Fibroblast of mammary gland (primary cell): ENCODE measurements at regions not wholly inside any gene's neighbourhood (a gene's known extent, or its start where the extent isn't known, plus 50 kb on each side); places are given as distances from the start of the nearest gene placed in this dataset.

Experiments
- DNase-seq: peaks from one replicate; pipeline ENCODE4 v3.0.0-alpha.2; 2010; ENCODE audit warnings: low read depth
- H3K4me3 ChIP-seq: 2 replicates; pipeline ENCODE4 v1.5.1; 2011; ENCODE audit warnings: low read depth, mild to moderate bottlenecking, low read length, moderate library complexity; ENCODE audit not compliant: control insufficient read depth
- TF ChIP-seq, protein P1 (sequence below): conservative IDR thresholded peaks from 2 replicates; pipeline ENCODE4 v1.5.1; 2011; ENCODE audit warnings: low read depth, low read length, inconsistent platforms; ENCODE audit not compliant: control insufficient read depth, insufficient read depth

DNA sequence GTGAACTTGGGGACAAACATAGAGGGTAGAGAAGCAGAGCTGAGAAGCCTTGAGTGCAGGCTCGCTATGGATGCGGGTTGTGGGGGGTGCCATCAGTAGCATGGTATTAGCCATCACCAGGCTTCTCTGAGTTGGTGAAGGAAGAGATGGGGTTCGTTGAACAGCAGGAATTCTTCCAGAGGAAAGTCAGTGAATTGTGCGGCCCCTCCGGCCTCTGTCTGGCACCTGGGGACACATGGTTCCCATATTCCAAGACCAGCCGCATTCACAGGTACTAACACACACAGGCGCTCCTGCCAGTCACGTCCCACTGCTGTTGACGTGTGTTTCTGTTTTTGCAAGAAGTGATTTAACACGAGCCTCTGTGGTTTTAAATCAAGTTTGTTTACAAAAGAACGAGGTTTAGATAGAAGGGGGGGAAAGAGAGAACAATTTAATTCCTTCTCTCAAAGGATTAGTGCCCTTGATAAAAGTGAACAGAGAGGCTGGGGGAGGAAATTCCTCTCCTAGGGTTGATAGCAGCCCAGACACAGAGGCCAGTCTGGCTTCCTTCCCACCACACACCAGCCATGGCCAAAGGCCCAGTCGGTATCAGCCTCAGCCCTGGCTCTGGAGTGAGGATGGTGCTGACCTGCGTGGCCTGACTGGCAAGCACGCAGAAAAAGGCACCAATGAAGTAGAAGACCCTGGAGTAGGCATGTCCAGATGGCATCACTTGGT is 252.6 kb upstream of the IGFBP3 start:
- no peak for DNase-seq
- no peak overlapping the region for H3K4me3 ChIP-seq
- TF ChIP-seq, protein P1, sequence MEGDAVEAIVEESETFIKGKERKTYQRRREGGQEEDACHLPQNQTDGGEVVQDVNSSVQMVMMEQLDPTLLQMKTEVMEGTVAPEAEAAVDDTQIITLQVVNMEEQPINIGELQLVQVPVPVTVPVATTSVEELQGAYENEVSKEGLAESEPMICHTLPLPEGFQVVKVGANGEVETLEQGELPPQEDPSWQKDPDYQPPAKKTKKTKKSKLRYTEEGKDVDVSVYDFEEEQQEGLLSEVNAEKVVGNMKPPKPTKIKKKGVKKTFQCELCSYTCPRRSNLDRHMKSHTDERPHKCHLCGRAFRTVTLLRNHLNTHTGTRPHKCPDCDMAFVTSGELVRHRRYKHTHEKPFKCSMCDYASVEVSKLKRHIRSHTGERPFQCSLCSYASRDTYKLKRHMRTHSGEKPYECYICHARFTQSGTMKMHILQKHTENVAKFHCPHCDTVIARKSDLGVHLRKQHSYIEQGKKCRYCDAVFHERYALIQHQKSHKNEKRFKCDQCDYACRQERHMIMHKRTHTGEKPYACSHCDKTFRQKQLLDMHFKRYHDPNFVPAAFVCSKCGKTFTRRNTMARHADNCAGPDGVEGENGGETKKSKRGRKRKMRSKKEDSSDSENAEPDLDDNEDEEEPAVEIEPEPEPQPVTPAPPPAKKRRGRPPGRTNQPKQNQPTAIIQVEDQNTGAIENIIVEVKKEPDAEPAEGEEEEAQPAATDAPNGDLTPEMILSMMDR, result no peak

DNA sequence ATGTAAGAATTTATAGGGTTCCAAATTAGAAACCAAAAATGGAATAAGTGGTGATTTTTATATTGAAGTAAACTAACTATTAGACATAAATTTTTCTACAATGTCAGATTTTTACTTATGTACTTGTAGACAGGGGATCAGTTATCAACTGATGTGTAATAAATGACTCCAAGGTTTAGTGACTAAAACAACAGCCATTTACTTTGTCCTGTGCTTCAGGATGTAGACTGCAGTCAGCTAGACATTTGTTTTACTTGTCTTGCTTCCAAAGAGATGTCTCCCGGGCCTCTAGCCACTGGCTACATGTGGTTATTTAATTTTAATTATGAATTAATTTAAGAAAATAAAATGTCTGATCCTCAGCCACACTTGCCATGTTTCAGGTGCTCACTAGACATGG is 249.7 kb upstream of the IGFBP3 start:
- TF ChIP-seq, protein P1, result no peak
- no peak for DNase-seq
- H3K4me3 ChIP-seq, result no peak overlapping the region

DNA sequence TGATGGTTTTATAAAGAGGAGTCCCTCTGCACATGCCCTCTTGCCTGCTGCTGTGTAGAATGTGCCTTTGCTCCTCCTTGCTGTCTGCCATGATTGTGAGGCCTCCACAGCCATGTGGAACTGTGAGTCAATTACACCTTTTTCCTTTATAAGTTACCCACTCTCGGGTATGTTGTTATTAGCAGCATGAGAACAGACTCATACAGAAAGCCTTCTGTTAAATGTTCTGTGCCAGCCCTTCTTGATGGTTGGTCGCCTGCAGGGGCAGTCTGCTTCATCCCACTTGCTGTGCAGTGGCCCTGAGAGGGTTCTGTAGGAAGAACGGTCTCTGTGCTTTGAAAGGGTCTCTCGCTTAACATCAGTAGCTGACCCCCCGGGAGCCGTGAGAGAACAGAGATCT is 248.9 kb upstream of the IGFBP3 start:
- no peak overlapping the region for H3K4me3 ChIP-seq
- TF ChIP-seq, protein P1, result no peak
- DNase-seq, result no peak

DNA sequence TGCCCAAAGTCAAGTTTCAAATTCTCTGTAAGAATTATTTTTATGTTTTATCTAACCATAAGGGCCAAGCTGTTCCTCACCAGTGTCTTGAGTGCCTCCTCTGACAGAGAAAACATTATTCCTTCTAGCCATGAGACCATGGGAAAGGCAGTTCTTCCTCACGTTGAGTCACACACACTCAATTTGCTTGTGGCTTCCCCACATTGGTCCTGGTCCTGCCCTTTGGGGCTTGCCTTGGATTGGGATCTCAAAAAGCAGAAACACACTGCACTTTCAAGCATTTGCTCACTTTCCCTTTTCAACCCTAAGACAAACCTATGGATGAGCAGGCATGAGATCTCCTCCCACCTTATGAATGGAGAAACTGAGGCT is 248.3 kb upstream of the IGFBP3 start:
- no peak overlapping the region for H3K4me3 ChIP-seq
- TF ChIP-seq, protein P1, result no peak
- DNase-seq, result no peak

DNA sequence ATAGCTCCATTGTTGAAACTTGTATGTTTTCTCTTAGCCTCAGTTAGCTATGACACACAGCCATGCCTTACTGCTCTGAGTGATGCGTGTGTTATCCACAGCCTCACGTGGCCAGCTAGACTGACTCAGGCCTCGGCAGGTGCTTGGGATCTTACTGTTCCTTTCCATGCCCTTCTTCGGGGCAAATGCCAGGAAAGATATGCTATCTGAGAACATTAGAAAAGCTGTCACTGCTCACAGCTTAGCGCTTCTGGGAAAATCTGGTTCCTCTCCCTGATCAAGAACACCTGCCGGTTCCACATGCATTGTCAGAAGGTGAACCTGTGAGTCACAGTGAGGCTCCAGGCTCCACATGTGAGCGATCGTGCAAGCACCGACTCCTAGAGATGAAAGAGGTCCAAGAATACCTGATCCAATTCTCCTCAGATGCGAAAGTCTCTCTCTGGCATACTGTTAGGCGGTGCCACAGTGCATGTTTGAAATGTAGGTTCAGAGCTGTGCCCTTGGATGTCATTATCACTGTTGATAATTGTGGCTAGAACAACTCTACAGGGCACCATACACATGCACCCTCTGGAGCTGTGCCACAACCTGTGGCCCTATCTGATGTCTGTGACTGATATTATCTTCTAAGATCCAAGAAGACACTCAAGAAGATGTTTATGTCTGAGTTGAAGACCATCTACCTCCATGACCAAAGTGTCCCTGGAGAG is 247.8 kb upstream of the IGFBP3 start:
- H3K4me3 ChIP-seq, result no peak overlapping the region
- DNase-seq, result no peak
- TF ChIP-seq, protein P1, result no peak

DNA sequence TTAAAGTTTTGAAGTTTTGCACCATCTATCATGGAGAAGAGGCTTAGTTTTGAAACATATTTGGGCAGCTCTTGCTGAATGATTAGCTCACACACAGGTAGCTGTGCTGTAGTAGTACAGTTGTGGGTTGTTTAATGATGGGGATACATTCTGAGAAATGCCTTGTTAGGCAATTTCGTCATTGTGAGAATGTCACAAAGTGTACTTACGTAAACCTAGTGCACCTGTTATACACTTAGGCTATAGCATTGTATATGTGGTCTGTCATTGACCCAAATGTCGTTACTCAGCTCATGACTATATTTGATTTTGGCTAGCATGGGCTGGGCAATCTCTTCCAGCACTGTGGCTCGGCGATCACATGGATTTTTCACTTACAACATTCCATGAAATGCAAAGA is 247.2 kb upstream of the IGFBP3 start:
- H3K4me3 ChIP-seq, result no peak overlapping the region
- TF ChIP-seq, protein P1, result no peak
- no peak for DNase-seq

DNA sequence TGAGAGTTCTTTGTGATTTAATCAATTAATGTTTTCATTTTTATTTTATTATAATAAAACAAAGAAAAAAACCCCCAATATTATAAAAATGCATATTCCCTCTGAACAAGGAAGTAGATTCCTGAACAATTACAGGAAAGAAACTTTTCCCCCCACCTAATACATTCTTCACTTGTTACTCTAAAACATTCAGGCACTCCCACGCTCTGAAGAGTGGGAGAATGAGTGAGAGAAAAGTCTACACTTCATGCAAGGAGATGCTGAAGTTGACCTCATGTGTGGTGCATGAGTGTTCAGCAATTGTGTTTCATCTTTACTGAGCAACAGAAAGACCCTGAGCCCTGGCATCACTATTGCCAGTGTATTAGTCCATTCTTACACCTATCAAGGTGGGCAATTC is 244.2 kb upstream of the IGFBP3 start:
- DNase-seq, result peak; percentile 57
- TF ChIP-seq, protein P1, result no peak
- H3K4me3 ChIP-seq, result no peak overlapping the region
